Activated CD4-positive, alpha-beta memory T cell treated with anti-CD3 and anti-CD28 coated beads, Interleukin-2, amount 10 ng/mL, durations not matched to agents 7 days and 5 days (primary cell): ENCODE measurements at regions not wholly inside any gene's neighbourhood (a gene's known extent, or its start where the extent isn't known, plus 50 kb on each side); places are given as distances from the start of the nearest gene placed in this dataset.

ENCODE experiments used
- CTCF ChIA-PET: fragments of 350-600 bp; sonication (Branson Sonifier 250); formaldehyde crosslinking; loops from one replicate; lab custom pipeline; 2021; ENCODE audit warnings: antibody characterized with exemption, inconsistent platforms; lab: Charles Lee
- POLR2A ChIA-PET: fragments of 350-600 bp; sonication (Branson Sonifier 250); formaldehyde crosslinking; loops from one replicate; lab custom pipeline; 2021; ENCODE audit warnings: antibody characterized with exemption; lab: Charles Lee
- DNase-seq: peaks from one replicate; pipeline ENCODE4 v3.0.0-alpha.2; 2020
- H3K27ac Mint-ChIP-seq: one replicate; pipeline ENCODE4 v1.8.0; 2021; ENCODE audit warnings: mild to moderate bottlenecking, mixed read lengths
- H3K27me3 Mint-ChIP-seq: one replicate; pipeline ENCODE4 v1.8.0; 2021; ENCODE audit warnings: mixed read lengths
- H3K36me3 Mint-ChIP-seq: one replicate; pipeline ENCODE4 v1.8.0; 2021; ENCODE audit warnings: low read depth, mixed read lengths
- H3K4me1 Mint-ChIP-seq: one replicate; pipeline ENCODE4 v1.8.0; 2021; ENCODE audit warnings: mixed read lengths
- H3K4me3 Mint-ChIP-seq: one replicate; pipeline ENCODE4 v1.8.0; 2021; ENCODE audit warnings: mild to moderate bottlenecking, mixed read lengths
- H3K9me3 Mint-ChIP-seq: one replicate; pipeline ENCODE4 v1.8.0; 2021; ENCODE audit warnings: mixed read lengths

- POLR2A ChIA-PET, result no interaction called here
- no peaks in the 10 kb centered on the region for H3K36me3 Mint-ChIP-seq
- no peak overlapping the region for H3K4me3 Mint-ChIP-seq
- CTCF ChIA-PET, result no interaction called here
- H3K27ac Mint-ChIP-seq, result no peak overlapping the region
- no peak for DNase-seq
- H3K9me3 Mint-ChIP-seq, result no peaks in the 10 kb centered on the region
- H3K4me1 Mint-ChIP-seq, result no peaks in the 10 kb centered on the region
- H3K27me3 Mint-ChIP-seq, result no peaks in the 10 kb centered on the region
Observed at GRCh38 chr10:2236876-2237275, 499.6 kb upstream of the ADARB2 start.

- no peaks in the 10 kb centered on the region for H3K27me3 Mint-ChIP-seq
- no peak overlapping the region for H3K4me3 Mint-ChIP-seq
- POLR2A ChIA-PET, result no interaction called here
- no peaks in the 10 kb centered on the region for H3K4me1 Mint-ChIP-seq
- H3K27ac Mint-ChIP-seq, result no peak overlapping the region
- H3K36me3 Mint-ChIP-seq, result no peaks in the 10 kb centered on the region
- CTCF ChIA-PET, result no interaction called here
- H3K9me3 Mint-ChIP-seq, result no peaks in the 10 kb centered on the region
- no peak for DNase-seq
Observed at GRCh38 chr10:2232479-2232878, 495.2 kb upstream of the ADARB2 start.

GRCh38 chr10:2230478-2230877 lies 493.2 kb upstream of the ADARB2 start:
- Mint-ChIP-seq H3K36me3 (no peaks in the 10 kb centered on the region), H3K27ac (no peak overlapping the region), H3K9me3 (no peaks in the 10 kb centered on the region), H3K4me3 (no peak overlapping the region), H3K27me3 (no peaks in the 10 kb centered on the region), H3K4me1 (no peaks in the 10 kb centered on the region)
- CTCF ChIA-PET, result no interaction called here
- POLR2A ChIA-PET, result no interaction called here
- no peak for DNase-seq

DNA sequence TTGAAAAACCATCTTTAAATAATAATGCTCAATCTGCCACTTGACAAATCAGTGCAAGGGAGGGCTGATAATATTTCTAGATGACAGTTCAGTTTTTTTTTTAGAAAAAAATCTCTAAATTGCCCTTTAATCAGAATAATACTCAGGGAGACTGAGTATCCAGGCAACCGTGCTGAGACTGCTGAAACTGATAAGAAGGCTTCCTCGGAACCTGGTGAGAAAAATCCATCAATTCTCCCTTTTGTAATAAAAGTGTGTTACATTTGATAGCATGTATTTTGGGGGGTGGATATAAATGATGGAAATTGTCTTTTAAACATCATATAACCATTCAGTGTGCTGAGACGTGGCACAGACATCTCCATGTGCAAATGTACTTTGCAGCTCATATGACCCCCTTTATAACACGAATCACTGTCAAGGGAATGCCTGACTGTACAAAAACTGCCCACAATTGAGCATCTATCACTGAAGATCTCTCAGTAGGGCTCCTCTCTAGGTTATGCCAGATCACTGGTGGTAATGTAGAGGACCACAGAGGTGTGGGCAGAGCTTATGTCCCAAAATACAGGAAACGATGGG lies 491.1 kb upstream of the ADARB2 start:
- Mint-ChIP-seq H3K27me3 (no peaks in the 10 kb centered on the region), H3K36me3 (no peaks in the 10 kb centered on the region), H3K4me1 (no peaks in the 10 kb centered on the region), H3K27ac (no peak overlapping the region), H3K4me3 (no peak overlapping the region), H3K9me3 (no peaks in the 10 kb centered on the region)
- no peak for DNase-seq
- CTCF ChIA-PET, result no interaction called here
- POLR2A ChIA-PET, result no interaction called here

GRCh38 chr10:2225609-2226008 lies 488.3 kb upstream of the ADARB2 start:
- H3K4me1 Mint-ChIP-seq, result no peaks in the 10 kb centered on the region
- no peak overlapping the region for H3K4me3 Mint-ChIP-seq
- H3K9me3 Mint-ChIP-seq, result no peaks in the 10 kb centered on the region
- no peak overlapping the region for H3K27ac Mint-ChIP-seq
- H3K36me3 Mint-ChIP-seq, result no peaks in the 10 kb centered on the region
- POLR2A ChIA-PET, result no interaction called here
- no peak for DNase-seq
- CTCF ChIA-PET, result no interaction called here
- no peaks in the 10 kb centered on the region for H3K27me3 Mint-ChIP-seq

DNA sequence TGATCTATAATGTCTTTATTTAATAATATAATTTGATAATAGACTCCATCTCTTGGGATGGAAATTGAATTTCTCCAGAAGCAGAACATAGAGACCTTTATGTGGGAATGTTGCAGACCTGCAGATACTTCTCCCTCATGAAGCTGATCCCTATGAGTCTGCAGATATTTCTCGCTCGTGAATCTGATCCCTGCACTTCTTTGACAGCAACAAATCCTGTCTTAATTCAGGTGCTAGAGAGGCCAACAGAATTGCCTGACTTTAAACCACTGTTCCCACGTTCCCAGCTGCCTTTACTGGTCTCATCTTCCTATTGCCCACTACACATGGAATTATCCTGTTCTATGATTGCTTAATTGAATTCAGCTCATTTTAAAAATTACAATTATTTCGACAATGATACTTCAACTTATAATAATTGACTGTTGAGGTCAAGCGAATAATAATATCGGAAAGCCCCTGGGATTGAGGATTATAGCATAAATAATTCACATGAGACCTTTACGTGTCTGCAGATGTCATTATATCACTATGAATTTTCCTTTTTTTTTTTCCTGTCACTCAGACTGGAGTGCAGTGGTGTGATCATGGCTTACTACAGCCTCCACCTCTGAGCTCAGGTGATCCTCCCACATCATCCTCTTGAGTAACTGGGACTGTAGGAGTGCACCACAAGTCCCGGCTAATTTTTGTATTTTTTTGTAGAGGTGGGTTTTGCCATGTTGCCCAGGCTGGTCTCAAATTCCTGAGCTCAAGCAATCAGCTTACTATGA lies 486.4 kb upstream of the ADARB2 start:
- Mint-ChIP-seq H3K27ac (no peak overlapping the region), H3K4me1 (no peaks in the 10 kb centered on the region), H3K36me3 (no peaks in the 10 kb centered on the region), H3K4me3 (no peak overlapping the region), H3K9me3 (no peaks in the 10 kb centered on the region), H3K27me3 (no peaks in the 10 kb centered on the region)
- POLR2A ChIA-PET, result no interaction called here
- no peak for DNase-seq
- CTCF ChIA-PET, result no interaction called here

DNA sequence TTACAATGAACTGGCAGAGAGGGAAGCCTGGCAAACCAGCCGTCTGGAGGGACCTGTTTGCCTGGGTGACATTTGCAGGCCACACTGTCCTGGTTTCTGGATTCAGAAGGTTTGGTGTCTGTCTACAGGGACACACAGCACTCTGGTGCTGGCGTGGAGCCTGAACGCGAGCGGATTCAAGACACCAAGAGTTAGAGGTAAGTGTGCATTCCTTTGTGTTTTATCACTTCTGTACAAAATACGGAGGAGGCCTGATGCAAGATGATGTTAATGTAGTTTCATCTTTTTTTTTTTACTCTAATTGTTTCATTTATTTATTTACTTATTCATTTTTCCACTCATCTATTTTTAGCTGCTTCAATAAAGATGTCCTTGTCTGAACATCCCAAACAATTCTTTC lies 485.3 kb upstream of the ADARB2 start:
- ChIA-PET CTCF (no interaction called here), POLR2A (no interaction called here)
- H3K4me1 Mint-ChIP-seq, result no peaks in the 10 kb centered on the region
- DNase-seq, result no peak
- no peaks in the 10 kb centered on the region for H3K36me3 Mint-ChIP-seq
- H3K9me3 Mint-ChIP-seq, result no peaks in the 10 kb centered on the region
- H3K27me3 Mint-ChIP-seq, result no peaks in the 10 kb centered on the region
- no peak overlapping the region for H3K27ac Mint-ChIP-seq
- H3K4me3 Mint-ChIP-seq, result no peak overlapping the region

- Mint-ChIP-seq H3K27me3 (no peaks in the 10 kb centered on the region), H3K36me3 (no peaks in the 10 kb centered on the region), H3K9me3 (peaks cover 4% of the 10 kb centered on the region), H3K27ac (no peak overlapping the region), H3K4me1 (no peaks in the 10 kb centered on the region), H3K4me3 (no peak overlapping the region)
- CTCF ChIA-PET, result no interaction called here
- no peak for DNase-seq
- POLR2A ChIA-PET, result no interaction called here
Observed at GRCh38 chr10:2214805-2215204, 477.5 kb upstream of the ADARB2 start.

- no peak for DNase-seq
- Mint-ChIP-seq H3K4me1 (no peaks in the 10 kb centered on the region), H3K36me3 (no peaks in the 10 kb centered on the region), H3K9me3 (peaks cover 4% of the 10 kb centered on the region), H3K27ac (no peak overlapping the region), H3K27me3 (no peaks in the 10 kb centered on the region), H3K4me3 (no peak overlapping the region)
- ChIA-PET POLR2A (no interaction called here), CTCF (no interaction called here)
Observed at GRCh38 chr10:2214092-2214491, 476.8 kb upstream of the ADARB2 start.

GRCh38 chr10:2212244-2212834 lies 475.0 kb upstream of the ADARB2 start:
- Mint-ChIP-seq H3K27ac (no peak overlapping the region), H3K4me1 (no peaks in the 10 kb centered on the region), H3K27me3 (no peaks in the 10 kb centered on the region), H3K36me3 (no peaks in the 10 kb centered on the region), H3K4me3 (no peak overlapping the region), H3K9me3 (peaks cover 4% of the 10 kb centered on the region)
- ChIA-PET CTCF (no interaction called here), POLR2A (no interaction called here)
- DNase-seq, result no peak

GRCh38 chr10:2210088-2210487 lies 472.8 kb upstream of the ADARB2 start:
- Mint-ChIP-seq H3K4me3 (no peak overlapping the region), H3K27me3 (no peaks in the 10 kb centered on the region), H3K9me3 (peaks cover 4% of the 10 kb centered on the region), H3K27ac (no peak overlapping the region), H3K4me1 (no peaks in the 10 kb centered on the region), H3K36me3 (no peaks in the 10 kb centered on the region)
- CTCF ChIA-PET, result no interaction called here
- DNase-seq, result no peak
- POLR2A ChIA-PET, result no interaction called here

- H3K9me3 Mint-ChIP-seq, result peaks cover 4% of the 10 kb centered on the region
- ChIA-PET CTCF (no interaction called here), POLR2A (no interaction called here)
- H3K4me3 Mint-ChIP-seq, result no peak overlapping the region
- no peak for DNase-seq
- H3K4me1 Mint-ChIP-seq, result no peaks in the 10 kb centered on the region
- no peak overlapping the region for H3K27ac Mint-ChIP-seq
- H3K36me3 Mint-ChIP-seq, result no peaks in the 10 kb centered on the region
- no peaks in the 10 kb centered on the region for H3K27me3 Mint-ChIP-seq
Observed at GRCh38 chr10:2208106-2208505, 470.8 kb upstream of the ADARB2 start.

GRCh38 chr10:2207246-2207922 lies 470.1 kb upstream of the ADARB2 start:
- ChIA-PET POLR2A (no interaction called here), CTCF (no interaction called here)
- Mint-ChIP-seq H3K36me3 (no peaks in the 10 kb centered on the region), H3K4me3 (no peak overlapping the region), H3K27ac (no peak overlapping the region), H3K9me3 (peaks cover 4% of the 10 kb centered on the region), H3K27me3 (no peaks in the 10 kb centered on the region), H3K4me1 (no peaks in the 10 kb centered on the region)
- no peak for DNase-seq
